ENCODE measurements at regions not wholly inside any gene's neighbourhood (a gene's known extent, or its start where the extent isn't known, plus 50 kb on each side); places are given as distances from the start of the nearest gene placed in this dataset.

DNA sequence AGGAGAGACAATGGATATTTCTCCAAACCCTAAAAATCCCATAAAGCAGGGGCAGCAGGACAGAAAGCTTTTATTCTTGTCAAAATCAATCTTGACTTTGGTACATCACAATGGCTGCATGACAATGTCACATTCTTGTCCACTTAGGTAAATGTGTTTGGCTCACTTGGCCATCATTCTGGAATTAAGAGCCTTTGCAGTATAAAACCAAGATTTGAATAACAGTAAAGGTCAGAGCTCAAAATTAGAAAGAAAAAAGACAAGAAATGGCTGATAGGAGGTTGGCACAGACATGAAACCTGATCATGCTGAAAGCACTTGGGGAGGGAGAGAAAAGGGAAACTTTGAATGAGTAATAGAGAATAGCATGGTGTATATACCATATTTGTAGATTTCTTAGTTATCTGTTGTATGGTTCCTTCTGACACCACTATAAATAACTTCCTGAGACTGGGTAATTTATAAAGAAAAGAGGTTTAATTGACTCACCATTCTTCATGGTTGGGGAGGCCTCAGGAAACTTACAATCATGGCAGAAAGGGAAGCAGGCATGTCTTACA lies 158.5 kb upstream of the SGO1 start:
- Mint-ChIP-seq H3K36me3 (no peaks in the 10 kb centered on the region), H3K27me3 (peaks cover 3% of the 10 kb centered on the region), H3K4me1 (ENCODE audit: unreplicated experiment) (peaks cover 5% of the 10 kb centered on the region), H3K27ac (no peak overlapping the region), H3K9me3 (no peaks in the 10 kb centered on the region), H3K4me3 (no peak overlapping the region)
- no peak for DNase-seq (ENCODE audit: extremely low spot score, unreplicated experiment)
- TF ChIP-seq, protein P1, sequence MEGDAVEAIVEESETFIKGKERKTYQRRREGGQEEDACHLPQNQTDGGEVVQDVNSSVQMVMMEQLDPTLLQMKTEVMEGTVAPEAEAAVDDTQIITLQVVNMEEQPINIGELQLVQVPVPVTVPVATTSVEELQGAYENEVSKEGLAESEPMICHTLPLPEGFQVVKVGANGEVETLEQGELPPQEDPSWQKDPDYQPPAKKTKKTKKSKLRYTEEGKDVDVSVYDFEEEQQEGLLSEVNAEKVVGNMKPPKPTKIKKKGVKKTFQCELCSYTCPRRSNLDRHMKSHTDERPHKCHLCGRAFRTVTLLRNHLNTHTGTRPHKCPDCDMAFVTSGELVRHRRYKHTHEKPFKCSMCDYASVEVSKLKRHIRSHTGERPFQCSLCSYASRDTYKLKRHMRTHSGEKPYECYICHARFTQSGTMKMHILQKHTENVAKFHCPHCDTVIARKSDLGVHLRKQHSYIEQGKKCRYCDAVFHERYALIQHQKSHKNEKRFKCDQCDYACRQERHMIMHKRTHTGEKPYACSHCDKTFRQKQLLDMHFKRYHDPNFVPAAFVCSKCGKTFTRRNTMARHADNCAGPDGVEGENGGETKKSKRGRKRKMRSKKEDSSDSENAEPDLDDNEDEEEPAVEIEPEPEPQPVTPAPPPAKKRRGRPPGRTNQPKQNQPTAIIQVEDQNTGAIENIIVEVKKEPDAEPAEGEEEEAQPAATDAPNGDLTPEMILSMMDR (conservative IDR thresholded peaks at IDR 0.05): no peak

DNA sequence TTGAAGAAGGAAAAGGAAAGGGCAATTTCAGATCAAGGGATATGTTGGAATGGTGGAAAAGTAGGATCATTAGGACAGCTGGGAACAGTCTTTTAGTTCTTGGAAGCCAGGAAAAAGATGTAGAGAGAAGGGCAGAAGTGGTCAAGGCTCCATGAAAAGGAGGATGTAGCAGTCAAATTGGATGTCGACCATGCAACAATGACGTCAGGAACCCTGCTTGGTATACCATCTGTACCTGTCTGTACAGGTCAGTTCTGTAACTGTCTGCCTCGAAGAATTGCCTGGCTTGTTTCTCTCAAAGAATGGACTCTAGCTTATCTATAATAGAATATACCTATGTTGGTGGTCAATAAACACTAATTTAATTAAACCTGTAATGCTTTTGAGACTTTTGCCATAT lies 157.8 kb upstream of the SGO1 start:
- peaks cover 5% of the 10 kb centered on the region for H3K4me1 Mint-ChIP-seq (ENCODE audit: unreplicated experiment)
- no peak overlapping the region for H3K27ac Mint-ChIP-seq
- DNase-seq (ENCODE audit: extremely low spot score, unreplicated experiment): no peak
- no peaks in the 10 kb centered on the region for H3K36me3 Mint-ChIP-seq
- no peak overlapping the region for H3K4me3 Mint-ChIP-seq
- H3K27me3 Mint-ChIP-seq: peaks cover 3% of the 10 kb centered on the region
- TF ChIP-seq, protein P1 (conservative IDR thresholded peaks at IDR 0.05): no peak
- H3K9me3 Mint-ChIP-seq: no peaks in the 10 kb centered on the region

DNA sequence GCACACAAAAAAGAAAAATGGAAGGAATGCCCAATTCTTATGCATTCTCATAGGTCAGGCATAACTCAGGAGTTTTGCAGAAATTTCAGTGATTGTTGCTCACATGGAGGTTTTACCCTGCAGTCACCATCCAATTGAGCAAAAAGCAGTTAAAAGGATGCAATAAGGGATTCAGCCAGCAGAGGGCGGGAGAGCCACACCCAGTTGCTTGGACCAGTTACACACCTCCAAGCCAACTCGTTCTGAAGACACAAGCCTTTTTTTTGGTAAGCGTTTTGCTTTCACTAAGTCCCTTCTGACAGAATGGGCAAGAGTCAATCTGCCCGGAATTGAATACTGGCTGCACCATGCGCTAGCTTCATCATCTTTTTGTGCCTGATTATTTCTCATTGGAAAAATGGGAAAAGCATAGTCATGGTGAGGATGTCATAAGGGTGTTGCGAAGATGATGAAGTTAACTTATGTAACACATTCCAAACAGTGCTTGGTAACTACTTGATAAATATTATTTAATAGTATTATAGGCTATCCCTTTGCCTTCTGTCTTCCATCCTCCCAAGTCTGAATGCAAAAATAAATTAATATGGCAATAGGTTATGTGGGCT lies 154.4 kb upstream of the SGO1 start:
- no peak overlapping the region for H3K4me3 Mint-ChIP-seq
- peaks cover 5% of the 10 kb centered on the region for H3K4me1 Mint-ChIP-seq (ENCODE audit: unreplicated experiment)
- TF ChIP-seq, protein P1 (conservative IDR thresholded peaks at IDR 0.05): peak; percentile 93
- H3K36me3 Mint-ChIP-seq: no peaks in the 10 kb centered on the region
- no peak overlapping the region for H3K27ac Mint-ChIP-seq
- peak; percentile 74 for DNase-seq (ENCODE audit: extremely low spot score, unreplicated experiment)
- H3K27me3 Mint-ChIP-seq: peaks cover 3% of the 10 kb centered on the region
- H3K9me3 Mint-ChIP-seq: no peaks in the 10 kb centered on the region

DNA sequence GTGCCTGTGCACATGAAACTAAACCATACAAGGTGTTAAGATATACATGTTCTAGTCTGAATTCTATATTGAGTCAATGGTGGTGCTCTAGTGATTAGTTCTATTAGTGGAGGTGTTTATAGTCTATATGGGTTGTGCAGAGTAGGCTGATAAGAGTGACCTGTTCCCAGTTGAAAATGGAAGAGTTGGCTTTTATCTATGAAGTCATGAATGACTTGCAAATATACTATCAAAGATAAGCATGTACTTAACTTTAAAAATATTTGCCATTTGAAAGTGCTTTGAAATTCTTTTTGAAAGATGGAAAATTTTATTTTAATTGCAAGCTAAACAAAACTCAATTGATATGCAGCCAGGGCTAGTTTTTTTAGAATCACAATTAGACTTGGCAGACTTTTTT lies 150.6 kb upstream of the SGO1 start:
- TF ChIP-seq, protein P1 (conservative IDR thresholded peaks at IDR 0.05): no peak
- Mint-ChIP-seq H3K9me3 (no peaks in the 10 kb centered on the region), H3K27ac (no peak overlapping the region)

DNA sequence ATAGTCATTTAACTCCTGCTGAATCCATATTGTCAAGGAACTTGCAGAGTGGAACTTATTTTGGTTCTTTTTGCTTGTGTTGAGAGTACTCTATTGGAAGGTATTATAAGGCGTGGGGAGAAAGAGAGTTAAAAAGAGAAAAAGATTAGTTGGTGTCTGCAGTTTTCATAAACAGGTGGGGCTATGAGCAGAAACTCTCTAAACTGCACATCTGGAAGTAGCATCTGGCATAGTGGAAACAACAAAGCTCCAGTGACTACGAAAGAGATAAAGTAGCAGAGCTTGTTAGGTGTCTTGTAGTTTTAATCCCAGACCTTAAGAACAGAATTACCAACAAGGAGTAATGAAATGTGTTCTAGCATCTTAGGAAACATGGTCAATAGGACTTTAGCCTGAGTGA lies 148.8 kb upstream of the SGO1 start:
- no peaks in the 10 kb centered on the region for H3K9me3 Mint-ChIP-seq
- H3K4me3 Mint-ChIP-seq: no peak overlapping the region
- no peak overlapping the region for H3K27ac Mint-ChIP-seq
- peaks cover 3% of the 10 kb centered on the region for H3K27me3 Mint-ChIP-seq
- TF ChIP-seq, protein P1 (conservative IDR thresholded peaks at IDR 0.05): no peak
- peaks cover under 1% of the 10 kb centered on the region for H3K4me1 Mint-ChIP-seq (ENCODE audit: unreplicated experiment)
- no peaks in the 10 kb centered on the region for H3K36me3 Mint-ChIP-seq
- DNase-seq (ENCODE audit: extremely low spot score, unreplicated experiment): no peak

More for the DNA sequence above, 150.6 kb upstream of the SGO1 start:
- peaks cover 3% of the 10 kb centered on the region for H3K27me3 Mint-ChIP-seq
- no peaks in the 10 kb centered on the region for H3K36me3 Mint-ChIP-seq
- no peak overlapping the region for H3K4me3 Mint-ChIP-seq
- H3K4me1 Mint-ChIP-seq (ENCODE audit: unreplicated experiment): peaks cover 5% of the 10 kb centered on the region
- DNase-seq (ENCODE audit: extremely low spot score, unreplicated experiment): no peak
